HG02588 (cell line): ENCODE measurements at regions not wholly inside any gene's neighbourhood (a gene's known extent, or its start where the extent isn't known, plus 50 kb on each side); places are given as distances from the start of the nearest gene placed in this dataset.

Experiments used
- ATAC-seq: cut with Tn5 transposase; IDR thresholded peaks from one replicate; pipeline ENCODE4 v1.9.1; 2021; ENCODE audit warnings: mild to moderate bottlenecking, moderate library complexity; ENCODE audit not compliant: unreplicated experiment

DNA sequence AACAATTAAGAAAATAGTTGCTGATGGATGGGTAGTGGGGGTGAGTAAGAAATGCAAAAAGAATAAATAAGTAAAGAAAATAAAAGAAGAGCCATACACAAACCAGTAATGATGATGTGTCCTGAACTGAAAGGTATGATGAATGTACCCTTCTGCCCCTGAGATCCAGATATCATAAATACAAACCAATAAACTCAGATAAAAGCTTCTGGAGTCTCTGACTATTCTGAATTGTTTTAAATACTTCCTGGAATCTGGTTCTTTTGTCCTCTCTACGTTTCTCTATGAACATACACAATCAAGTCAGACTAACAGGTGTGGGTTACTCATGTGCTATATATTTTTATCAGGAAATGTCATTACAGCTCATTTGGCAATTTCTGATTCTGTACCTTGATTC, 153.4 kb downstream of the PPP1R2C start:
- no peak for ATAC-seq

- ATAC-seq: no peak
Observed at GRCh38 chrX:42619068-42619467, 158.9 kb downstream of the PPP1R2C start.

GRCh38 chrX:42616981-42617380, 161.0 kb downstream of the PPP1R2C start:
- no peak for ATAC-seq

GRCh38 chrX:42615161-42615563, 162.8 kb downstream of the PPP1R2C start:
- no peak for ATAC-seq

GRCh38 chrX:42606591-42606990, 171.4 kb downstream of the PPP1R2C start:
- ATAC-seq: no peak

DNA sequence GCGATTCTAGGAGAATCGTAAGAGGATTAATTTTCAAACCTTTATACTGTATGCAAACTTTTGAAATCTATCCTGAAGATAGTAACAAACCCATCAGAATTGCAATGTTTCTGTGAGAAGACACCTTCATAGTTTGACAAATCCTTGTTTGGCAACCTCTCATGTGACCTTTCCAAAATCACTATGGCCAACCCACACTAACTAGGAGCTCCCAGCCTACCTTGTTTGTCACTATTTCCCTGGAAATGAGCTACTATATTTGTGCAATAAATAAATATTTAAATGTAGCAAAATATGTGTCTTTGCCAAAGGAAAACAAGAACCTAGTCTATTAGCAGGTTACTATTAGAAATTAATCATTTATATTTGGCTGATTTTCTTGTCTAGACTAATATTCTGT, 173.7 kb downstream of the PPP1R2C start:
- ATAC-seq: no peak

DNA sequence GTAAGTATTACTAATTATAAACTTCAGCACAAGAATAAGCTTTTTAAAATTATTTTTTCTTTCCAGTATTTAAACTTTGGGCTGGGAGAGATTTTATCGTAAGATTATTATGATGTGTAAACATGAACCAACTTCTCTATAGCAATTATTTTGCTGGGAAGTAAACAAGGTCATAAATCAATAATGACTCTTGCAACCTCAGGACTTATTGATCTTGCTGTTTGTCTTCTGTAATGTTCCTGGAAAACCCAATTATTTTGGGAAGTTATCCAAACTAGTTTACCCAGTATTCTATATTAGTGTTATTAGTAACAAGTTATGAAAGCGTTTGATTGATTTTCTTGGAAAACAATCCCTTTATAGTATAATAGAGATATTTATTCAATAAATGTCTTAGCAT, 174.9 kb downstream of the PPP1R2C start:
- ATAC-seq: no peak

DNA sequence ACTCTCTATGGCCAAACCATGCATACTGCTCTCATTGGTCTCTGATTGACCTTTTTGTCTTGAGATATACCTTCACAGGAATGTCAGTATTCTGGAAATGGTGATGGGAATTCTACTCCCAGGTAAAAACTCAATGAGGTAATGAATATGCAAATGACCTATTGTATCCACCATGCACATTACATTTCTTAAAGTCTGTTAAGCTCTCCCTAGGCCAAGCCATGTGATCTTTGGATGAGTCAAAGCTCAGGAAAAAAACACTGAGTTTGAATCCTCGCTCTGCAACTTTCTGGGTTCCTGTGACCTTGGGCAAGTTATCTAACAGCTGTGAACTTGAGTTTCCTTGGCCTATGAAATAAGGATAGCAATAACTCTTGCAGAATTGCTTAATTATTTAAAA, 175.4 kb downstream of the PPP1R2C start:
- no peak for ATAC-seq

GRCh38 chrX:42602136-42602535, 175.8 kb downstream of the PPP1R2C start:
- no peak for ATAC-seq

GRCh38 chrX:42597481-42597880, 180.5 kb downstream of the PPP1R2C start:
- no peak for ATAC-seq

DNA sequence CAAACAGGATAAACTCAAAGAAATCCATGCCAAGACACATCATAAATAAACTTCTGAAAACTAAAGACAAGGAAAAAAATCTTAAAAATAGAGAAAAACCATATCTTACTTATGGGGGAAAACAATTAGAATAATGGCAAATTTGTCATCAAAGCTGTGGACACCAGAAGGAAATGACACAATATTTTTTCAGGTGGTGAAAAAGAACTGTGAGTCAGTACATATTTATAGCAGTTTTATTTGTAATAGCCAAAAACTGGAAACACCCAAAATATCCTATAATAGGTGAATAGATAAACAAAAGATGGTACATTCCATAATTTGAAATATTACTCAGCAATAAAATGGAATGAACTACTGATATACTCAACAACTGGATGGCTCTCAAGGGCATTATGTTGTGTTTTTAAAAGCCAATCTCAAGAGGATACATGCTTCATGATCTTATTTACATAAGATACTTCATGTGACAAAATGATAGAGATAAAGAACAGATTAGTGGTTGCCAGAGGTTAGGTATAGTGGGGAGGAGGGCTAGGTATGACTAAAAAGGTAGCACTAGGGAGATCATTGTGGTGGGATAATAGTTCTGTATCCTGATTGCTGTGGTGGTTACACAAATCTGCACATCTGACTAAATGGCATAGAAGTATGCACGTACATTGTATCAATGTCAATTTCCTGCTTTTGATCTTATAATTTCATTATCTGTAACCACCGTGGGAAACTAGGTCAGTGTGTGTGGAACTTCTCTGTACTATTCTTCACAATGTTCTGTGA, 191.9 kb downstream of the PPP1R2C start:
- ATAC-seq: no peak

- no peak for ATAC-seq
Observed at GRCh38 chrX:42577936-42578470, 200.0 kb downstream of the PPP1R2C start.

DNA sequence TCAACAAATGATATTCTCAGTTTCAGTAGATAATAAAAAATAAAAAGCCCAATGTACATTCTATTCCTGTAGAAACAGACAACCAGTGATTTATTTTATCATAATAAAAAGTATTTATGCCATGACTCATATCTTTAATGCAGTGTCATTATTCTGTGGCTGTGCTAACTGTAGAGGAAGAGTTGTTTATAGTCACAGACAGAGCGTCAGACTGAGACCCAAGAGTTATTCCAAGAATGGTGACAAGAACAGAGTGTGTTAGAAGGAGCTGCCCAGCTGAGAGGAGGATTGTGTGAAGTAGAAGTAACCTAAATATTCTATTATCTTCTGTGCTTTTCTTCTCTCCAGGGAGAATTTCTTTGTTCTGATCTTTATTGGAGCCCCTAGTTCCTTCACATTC, 210.7 kb downstream of the PPP1R2C start:
- ATAC-seq: no peak

DNA sequence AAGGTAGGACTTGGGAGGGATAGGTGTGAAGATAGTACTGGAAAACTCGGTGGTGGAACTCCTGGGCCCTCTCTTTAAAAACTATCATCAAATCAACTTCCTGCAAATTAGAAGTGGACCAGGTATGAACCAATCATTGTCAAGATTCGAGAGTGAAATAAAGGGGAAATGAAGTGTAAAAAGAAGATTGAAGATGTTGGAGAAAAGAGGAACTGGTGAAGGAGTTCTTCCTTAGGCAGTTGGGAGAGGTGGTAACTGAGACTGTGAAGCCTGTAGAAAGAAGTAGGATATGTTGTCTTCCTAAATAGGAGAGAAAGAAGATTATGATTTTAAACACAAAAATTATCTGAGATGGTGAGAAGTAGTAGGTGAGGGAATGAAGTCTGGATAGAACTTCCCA, 212.2 kb downstream of the PPP1R2C start:
- no peak for ATAC-seq

DNA sequence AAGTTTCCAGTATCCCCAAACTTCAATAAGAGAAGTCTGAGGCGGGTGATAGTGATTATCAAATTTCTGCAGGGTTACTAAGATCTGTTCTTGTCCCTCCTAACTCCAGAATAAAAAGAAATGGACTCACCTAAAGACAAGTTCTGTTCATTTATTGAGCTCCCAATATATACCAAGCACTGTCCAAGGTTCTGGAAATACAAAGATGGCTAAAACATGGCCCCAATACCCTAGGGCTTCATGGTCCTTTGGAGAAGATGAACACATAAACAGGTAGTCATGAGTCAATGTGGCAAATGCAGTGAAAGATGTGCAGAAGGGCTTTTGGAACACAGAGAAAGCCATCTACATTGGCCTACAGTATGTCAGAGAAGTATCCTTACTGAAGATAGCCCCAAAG, 231.2 kb downstream of the PPP1R2C start:
- no peak for ATAC-seq

DNA sequence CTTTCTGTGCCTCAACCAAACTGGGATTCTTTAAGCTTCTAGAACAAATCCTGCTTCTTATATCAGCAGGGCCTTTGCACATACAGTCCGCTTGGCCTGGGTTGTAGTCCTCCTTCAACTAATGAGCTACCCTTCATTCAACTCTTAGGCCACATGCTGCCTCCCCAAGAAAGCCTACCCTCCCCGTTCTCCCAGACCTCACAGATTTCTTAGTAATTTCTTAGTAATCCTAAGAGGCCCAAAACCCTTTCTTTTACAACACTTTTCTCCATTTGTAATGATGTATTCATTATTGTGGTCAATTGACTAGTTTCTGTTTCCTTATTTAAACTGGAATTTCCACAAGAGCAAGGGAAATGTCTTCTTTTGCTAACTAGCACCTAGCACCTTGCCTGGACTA, 233.1 kb downstream of the PPP1R2C start:
- ATAC-seq: no peak

GRCh38 chrX:42541554-42541953, 236.4 kb downstream of the PPP1R2C start:
- ATAC-seq: no peak

GRCh38 chrX:42540146-42540545, 237.8 kb downstream of the PPP1R2C start:
- ATAC-seq: no peak

DNA sequence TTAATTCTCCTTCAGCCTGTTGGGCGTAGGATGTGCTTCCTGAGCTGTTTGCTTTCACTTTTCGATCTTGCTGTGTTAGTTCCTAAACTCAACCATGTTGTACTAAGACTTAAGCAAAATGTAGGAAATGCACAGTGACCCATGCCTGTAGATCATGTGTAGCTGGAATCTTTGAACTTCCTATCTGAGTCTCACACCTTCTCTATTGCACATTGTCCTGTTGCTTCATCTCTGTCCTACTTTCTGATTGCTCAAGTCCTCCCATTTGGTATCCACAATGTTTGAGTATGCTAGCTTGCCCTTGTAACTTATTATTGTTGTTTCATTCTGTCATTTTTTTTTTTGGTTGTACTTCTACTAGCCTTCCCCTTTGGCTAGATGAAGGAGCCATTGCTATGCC, 239.6 kb downstream of the PPP1R2C start:
- ATAC-seq: no peak

DNA sequence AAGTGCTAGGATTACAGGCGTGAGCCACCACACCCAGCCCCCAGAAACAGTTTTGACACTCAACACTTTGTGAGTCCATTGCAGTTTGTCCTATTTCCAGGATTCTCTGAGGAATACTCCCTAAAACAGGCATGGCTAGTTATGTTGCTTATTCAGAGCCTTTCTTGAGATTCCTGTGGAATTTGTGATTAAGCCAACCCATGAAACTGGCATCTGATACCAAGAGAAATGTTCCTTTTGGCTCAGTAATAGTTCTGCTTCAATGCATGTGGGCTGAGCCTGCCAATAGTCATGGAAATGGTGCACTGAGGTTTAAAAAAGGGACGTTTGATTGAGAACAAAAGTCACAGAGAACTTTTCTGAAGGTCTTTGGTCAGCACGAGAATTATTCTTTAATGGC, 241.7 kb downstream of the PPP1R2C start:
- ATAC-seq: no peak

- no peak for ATAC-seq
Observed at GRCh38 chrX:42535233-42535632, 242.7 kb downstream of the PPP1R2C start.

- no peak for ATAC-seq
Observed at GRCh38 chrX:42533761-42534160, 244.2 kb downstream of the PPP1R2C start.

GRCh38 chrX:42531441-42531840, 246.5 kb downstream of the PPP1R2C start:
- ATAC-seq: no peak
